Effector memory CD4-positive, alpha-beta T cell (primary cell): ENCODE measurements at regions not wholly inside any gene's neighbourhood (a gene's known extent, or its start where the extent isn't known, plus 50 kb on each side); places are given as distances from the start of the nearest gene placed in this dataset.
"Not testable (repeated sequence)": the region's sequence is repeated elsewhere in the genome, so short reads cannot be mapped to it uniquely, and the experiment has no call there.

Experiments used
- DNase-seq, 3 donors: peaks; one replicate each; pipeline ENCODE4 v3.0.0-alpha.2; 2020
- H3K27ac ChIP-seq: 2 replicates; pipeline ENCODE4 v1.7.0; 2013; ENCODE audit warnings: mild to moderate bottlenecking, low read length, moderate library complexity; ENCODE audit not compliant: insufficient read depth, poor library complexity, severe bottlenecking
- H3K27me3 ChIP-seq: replicated peaks from 2 replicates; pipeline ENCODE4 v1.7.0; 2013; ENCODE audit warnings: mild to moderate bottlenecking, low read length; ENCODE audit not compliant: insufficient read depth, control insufficient read depth, poor library complexity, severe bottlenecking
- H3K36me3 ChIP-seq: 2 replicates; pipeline ENCODE4 v1.7.0; 2013; ENCODE audit warnings: mild to moderate bottlenecking, low read length, moderate library complexity; ENCODE audit not compliant: control insufficient read depth, insufficient read depth
- H3K4me1 ChIP-seq: 2 replicates; pipeline ENCODE4 v1.7.0; 2013; ENCODE audit warnings: low read length, mild to moderate bottlenecking; ENCODE audit not compliant: control insufficient read depth, insufficient read depth, poor library complexity, severe bottlenecking
- H3K4me3 ChIP-seq: 2 replicates; pipeline ENCODE4 v1.7.0; 2013; ENCODE audit warnings: low read length, low read depth, mild to moderate bottlenecking; ENCODE audit not compliant: insufficient read depth, poor library complexity, severe bottlenecking
- H3K9me3 ChIP-seq: 2 replicates; pipeline ENCODE4 v1.7.0; 2013; ENCODE audit warnings: mild to moderate bottlenecking, low read length, moderate library complexity; ENCODE audit not compliant: control insufficient read depth

DNA sequence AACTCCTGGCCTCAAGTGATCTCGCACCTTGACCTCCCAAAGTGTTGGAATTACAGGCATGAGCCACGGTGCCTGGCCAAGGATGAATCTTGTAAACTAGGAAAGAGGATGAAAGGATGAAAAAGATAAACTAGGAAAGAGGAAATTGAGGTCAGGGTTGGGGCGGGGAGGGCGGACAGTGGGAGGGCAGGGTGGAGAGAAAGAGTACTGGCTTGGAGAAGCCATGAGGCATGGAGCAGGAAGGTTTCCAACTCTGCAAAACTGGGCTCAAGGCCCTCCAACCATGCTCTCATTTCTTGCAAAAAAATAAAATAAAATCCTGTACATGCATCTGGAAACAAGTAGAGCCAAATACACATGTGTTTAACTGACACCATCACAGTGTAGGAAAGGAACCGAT lies 256.6 kb upstream of the SGK1 start:
- Histone ChIP-seq H3K4me3 (no peak overlapping the region), H3K9me3 (no peaks in the 10 kb centered on the region), H3K4me1 (no peaks in the 10 kb centered on the region), H3K27me3 (no peaks in the 10 kb centered on the region), H3K36me3 (no peaks in the 10 kb centered on the region), H3K27ac (no peak overlapping the region)
- no peak for DNase-seq

DNA sequence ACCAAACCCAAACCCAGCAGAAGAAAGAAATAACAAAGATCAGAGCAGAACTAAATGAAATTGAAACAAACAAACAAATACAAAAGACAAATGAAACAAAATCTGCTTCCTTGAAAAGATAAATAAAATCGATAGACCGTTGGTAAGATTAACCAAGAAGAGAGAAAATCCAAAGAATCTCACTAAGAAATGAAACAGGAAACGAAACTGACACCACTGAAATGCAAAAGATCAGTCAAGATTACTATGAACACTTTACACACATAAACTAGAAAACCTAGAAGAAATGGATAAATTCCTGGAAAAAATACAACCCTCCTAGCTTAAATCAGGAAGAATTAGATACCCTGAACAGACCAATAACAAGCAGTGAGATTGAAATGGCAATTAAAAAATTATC lies 252.1 kb upstream of the SGK1 start:
- H3K4me3 ChIP-seq, H3K9me3 ChIP-seq, H3K27ac ChIP-seq, DNase-seq, H3K36me3 ChIP-seq, H3K4me1 ChIP-seq, H3K27me3 ChIP-seq: not testable (repeated sequence)

DNA sequence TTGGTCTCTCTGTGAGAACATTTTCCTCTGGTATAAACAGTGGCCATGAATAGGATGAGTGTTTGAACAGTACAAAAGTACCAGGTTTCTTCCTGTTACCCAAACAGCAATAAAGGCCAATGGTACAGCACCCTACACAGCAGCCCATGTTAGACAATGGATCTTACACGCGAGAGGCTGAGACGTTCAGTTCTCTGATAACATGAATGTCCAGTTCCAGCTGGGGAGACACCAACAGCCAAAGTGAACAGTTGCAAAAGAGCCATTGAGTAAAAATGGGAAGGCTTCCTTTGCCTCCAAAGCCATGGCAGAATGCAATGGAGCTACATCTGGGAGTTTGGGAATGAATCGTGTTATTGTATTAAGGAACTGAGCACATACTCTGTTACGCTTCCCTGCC lies 246.8 kb upstream of the SGK1 start:
- no peaks in the 10 kb centered on the region for H3K36me3 ChIP-seq
- no peak overlapping the region for H3K4me3 ChIP-seq
- H3K27me3 ChIP-seq: no peaks in the 10 kb centered on the region
- no peaks in the 10 kb centered on the region for H3K4me1 ChIP-seq
- H3K9me3 ChIP-seq: no peaks in the 10 kb centered on the region
- H3K27ac ChIP-seq: no peak overlapping the region
- DNase-seq: no peak

DNA sequence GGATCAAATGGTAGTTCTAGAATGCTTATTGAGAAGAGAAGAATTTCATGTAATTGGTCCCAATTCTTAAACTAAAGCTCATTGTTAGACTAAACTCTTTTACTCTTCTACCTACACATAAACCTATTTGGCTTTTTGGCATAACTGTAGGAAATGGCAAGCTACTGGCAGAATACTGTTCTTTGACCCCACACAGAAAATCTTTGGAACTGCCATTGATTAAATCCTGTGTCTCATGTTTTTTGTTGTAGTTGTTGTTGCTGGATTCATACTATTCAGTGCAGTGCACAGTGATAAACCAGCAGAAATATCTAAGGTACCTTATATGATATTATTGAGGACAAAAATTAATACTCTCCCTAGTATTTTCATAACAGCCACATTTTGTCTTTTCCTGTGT lies 242.1 kb upstream of the SGK1 start:
- H3K4me3 ChIP-seq: no peak overlapping the region
- no peaks in the 10 kb centered on the region for H3K4me1 ChIP-seq
- DNase-seq: no peak
- H3K9me3 ChIP-seq: no peaks in the 10 kb centered on the region
- H3K27ac ChIP-seq: no peak overlapping the region
- H3K27me3 ChIP-seq: no peaks in the 10 kb centered on the region
- H3K36me3 ChIP-seq: no peaks in the 10 kb centered on the region

DNA sequence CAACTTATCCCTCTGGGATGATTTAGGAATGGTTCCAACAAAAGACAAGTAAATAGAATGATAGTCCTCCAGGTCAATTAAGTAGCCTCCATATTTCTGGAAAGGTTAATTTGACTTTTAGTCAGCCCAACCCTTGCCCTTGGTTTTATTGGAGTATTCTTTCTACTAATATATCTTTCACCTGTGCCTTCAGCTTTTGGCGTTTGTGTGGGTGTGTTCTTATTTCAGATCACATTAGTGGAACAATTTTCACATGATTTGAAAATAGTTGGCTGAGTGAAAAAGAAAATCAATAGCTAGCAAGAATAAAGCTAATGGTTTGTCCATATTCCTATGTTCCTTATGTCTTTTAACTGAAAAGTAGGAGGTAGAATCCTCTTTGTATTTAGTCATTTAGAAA lies 239.6 kb upstream of the SGK1 start:
- DNase-seq: no peak
- Histone ChIP-seq H3K36me3 (no peaks in the 10 kb centered on the region), H3K9me3 (no peaks in the 10 kb centered on the region), H3K4me1 (no peaks in the 10 kb centered on the region), H3K27me3 (no peaks in the 10 kb centered on the region), H3K4me3 (no peak overlapping the region), H3K27ac (no peak overlapping the region)

DNA sequence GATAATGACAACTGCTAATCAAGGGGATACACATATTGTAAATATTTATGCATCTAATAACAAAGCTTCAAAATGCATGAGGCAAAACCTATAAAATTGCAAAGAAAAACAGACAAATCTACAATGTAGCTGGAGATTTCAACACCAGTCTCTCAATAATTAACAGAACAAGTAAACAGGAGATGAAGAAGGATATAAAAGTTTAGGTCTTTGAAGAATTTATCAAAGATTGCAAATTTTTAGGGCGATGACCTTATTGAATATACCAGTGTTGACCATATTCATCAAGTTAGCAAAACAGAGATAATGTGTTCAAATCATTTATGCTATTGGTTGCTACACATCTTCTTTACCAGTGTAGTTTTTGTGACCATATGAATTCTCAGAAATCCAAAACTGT lies 237.8 kb upstream of the SGK1 start:
- no peaks in the 10 kb centered on the region for H3K4me1 ChIP-seq

DNA sequence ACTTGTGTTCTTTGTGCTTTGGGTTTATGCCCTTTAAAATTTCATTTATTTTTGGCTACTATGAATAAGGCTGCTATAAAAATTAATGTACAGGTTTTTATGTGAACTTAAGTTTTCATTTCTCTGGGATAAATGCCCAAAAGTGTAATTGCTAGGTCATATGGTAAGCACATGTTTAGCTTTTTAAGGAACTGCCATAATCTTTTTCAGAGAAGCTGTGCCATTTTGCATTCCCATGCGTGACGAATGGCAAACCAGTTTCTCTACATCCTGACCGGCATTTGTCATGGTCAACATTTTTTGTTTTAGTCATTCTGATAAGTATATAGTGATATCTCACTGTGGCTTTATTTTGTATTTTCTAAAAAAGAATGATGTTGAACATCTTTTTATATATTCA lies 236.0 kb upstream of the SGK1 start:
- H3K36me3 ChIP-seq: no peaks in the 10 kb centered on the region
- H3K4me3 ChIP-seq: no peak overlapping the region
- DNase-seq: no peak
- H3K9me3 ChIP-seq: no peaks in the 10 kb centered on the region
- H3K27ac ChIP-seq: no peak overlapping the region
- H3K27me3 ChIP-seq: no peaks in the 10 kb centered on the region
- no peaks in the 10 kb centered on the region for H3K4me1 ChIP-seq

More for the DNA sequence above, 237.8 kb upstream of the SGK1 start:
- Histone ChIP-seq H3K36me3 (no peaks in the 10 kb centered on the region), H3K9me3 (no peaks in the 10 kb centered on the region), H3K27ac (no peak overlapping the region), H3K4me3 (no peak overlapping the region), H3K27me3 (no peaks in the 10 kb centered on the region)
- no peak for DNase-seq

DNA sequence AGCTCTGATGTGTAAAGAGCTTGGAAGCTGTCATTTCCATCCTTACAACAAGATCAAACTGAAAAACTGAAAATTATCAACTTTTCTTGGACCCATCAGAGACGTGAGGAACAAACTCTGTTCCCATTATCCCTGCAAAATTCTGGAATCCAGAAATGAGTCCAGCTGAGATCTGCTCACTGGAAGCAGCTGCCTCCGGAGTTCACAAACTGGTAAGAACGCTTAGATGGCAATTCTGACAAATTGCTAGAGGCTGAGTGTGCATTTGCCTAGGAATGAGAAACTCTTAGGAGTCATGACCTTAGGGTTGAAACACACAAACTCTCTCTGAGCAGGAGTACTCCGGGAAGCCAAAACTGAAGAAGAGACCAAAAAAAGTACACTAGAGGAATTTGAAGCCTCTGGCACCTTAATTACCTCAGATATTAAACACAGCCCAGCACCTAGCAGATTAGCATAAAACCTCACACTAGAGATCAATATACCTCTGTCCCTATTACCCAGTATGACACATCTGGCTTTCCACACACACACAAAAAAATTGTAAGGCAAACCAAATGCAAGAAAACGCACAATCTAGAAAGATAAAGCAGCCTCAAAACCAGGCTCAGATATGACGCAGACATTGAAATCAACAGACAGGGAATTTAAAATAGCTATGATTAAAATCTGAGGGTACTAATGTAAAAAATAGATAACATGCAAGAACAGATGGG lies 233.5 kb upstream of the SGK1 start:
- no peaks in the 10 kb centered on the region for H3K27me3 ChIP-seq
- H3K27ac ChIP-seq: no peak overlapping the region
- no peak overlapping the region for H3K4me3 ChIP-seq
- H3K36me3 ChIP-seq: no peaks in the 10 kb centered on the region
- DNase-seq: no peak
- no peaks in the 10 kb centered on the region for H3K9me3 ChIP-seq
- no peaks in the 10 kb centered on the region for H3K4me1 ChIP-seq

DNA sequence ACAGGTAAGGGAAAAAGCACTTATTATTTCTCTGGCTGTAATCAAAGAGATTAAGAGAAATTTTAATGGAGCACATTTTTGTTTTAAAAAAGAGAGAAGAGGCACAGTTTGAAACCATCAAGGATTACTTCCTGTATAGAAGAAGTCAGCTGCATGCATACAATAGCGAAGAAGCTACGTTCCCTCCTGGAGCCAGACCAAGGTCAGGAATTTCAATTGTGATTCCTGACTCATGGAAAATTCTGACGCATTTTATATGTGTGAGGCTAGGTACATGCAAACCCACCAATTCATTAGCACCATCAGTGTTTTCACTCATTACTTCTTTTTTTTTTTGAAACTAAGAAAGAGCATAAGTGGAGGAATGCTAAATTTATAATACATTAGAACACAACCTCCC lies 232.7 kb upstream of the SGK1 start:
- H3K27ac ChIP-seq: no peak overlapping the region
- H3K27me3 ChIP-seq: no peaks in the 10 kb centered on the region
- no peak overlapping the region for H3K4me3 ChIP-seq
- H3K9me3 ChIP-seq: no peaks in the 10 kb centered on the region
- no peaks in the 10 kb centered on the region for H3K4me1 ChIP-seq
- DNase-seq: no peak
- no peaks in the 10 kb centered on the region for H3K36me3 ChIP-seq

DNA sequence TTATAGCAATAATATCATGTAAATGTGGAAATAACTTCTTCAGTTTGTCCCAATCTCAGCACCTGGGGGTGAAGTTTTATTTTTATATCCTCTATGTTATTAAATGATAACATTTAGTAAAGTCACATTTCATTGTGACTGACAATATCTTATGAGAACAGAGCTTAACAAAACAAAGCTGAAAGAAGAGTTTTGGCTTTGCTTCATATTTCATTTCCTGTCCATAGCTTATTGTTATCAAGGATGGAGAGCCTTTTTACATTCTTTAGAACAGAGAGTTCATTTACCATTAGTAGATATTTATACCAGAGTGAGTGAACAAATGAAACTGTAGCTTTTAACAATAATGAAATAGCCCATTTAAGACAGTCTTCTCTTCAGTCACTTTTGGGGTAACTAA lies 231.9 kb upstream of the SGK1 start:
- Histone ChIP-seq H3K36me3 (no peaks in the 10 kb centered on the region), H3K9me3 (no peaks in the 10 kb centered on the region), H3K27me3 (no peaks in the 10 kb centered on the region), H3K4me1 (no peaks in the 10 kb centered on the region), H3K27ac (no peak overlapping the region), H3K4me3 (no peak overlapping the region)
- no peak for DNase-seq
